SK-N-SH treated with all-trans-retinoic acid at 6 μM for 48 hours (cell line): ENCODE measurements at regions not wholly inside any gene's neighbourhood (a gene's known extent, or its start where the extent isn't known, plus 50 kb on each side); places are given as distances from the start of the nearest gene placed in this dataset.

Source experiments
- ATAC-seq: fragments of 200-7000 bp; cut with Tn5 transposase; 3 replicates; pipeline ENCODE4 v1.9.1; 2020; ENCODE audit warnings: mild to moderate bottlenecking, moderate library complexity
- ARNTL ChIP-seq: fragments of 450-650 bp; formaldehyde crosslinking; IDR thresholded peaks from 2 replicates; pipeline ENCODE4 v1.5.0; 2020; ENCODE audit warnings: low read depth, mild to moderate bottlenecking, moderate library complexity, borderline replicate concordance
- BACH2 ChIP-seq: fragments of 250-450 bp; sonication (Bioruptor Pico); IDR thresholded peaks from 2 replicates; pipeline ENCODE4 v1.9.0; 2021; ENCODE audit warnings: mild to moderate bottlenecking, borderline replicate concordance
- CREB5 ChIP-seq: fragments of 250-450 bp; sonication (Bioruptor Pico); IDR thresholded peaks from 2 replicates; pipeline ENCODE4 v1.5.1; 2020; ENCODE audit warnings: low read depth, mild to moderate bottlenecking, moderate library complexity
- CSDC2 ChIP-seq: fragments of 250-450 bp; sonication (Bioruptor Pico); IDR thresholded peaks from 2 replicates; pipeline ENCODE4 v1.5.0; 2020; ENCODE audit warnings: mild to moderate bottlenecking, moderate library complexity
- CSRNP3 ChIP-seq: fragments of 250-450 bp; sonication (Bioruptor Pico); IDR thresholded peaks from 2 replicates; pipeline ENCODE4 v1.5.1; 2021; ENCODE audit warnings: mild to moderate bottlenecking, moderate library complexity
- ESRRG ChIP-seq: fragments of 250-450 bp; sonication (Bioruptor Pico); IDR thresholded peaks from 2 replicates; pipeline ENCODE4 v1.6.1; 2021; ENCODE audit warnings: mild to moderate bottlenecking
- GLIS3 ChIP-seq: fragments of 250-450 bp; sonication (Bioruptor Pico); IDR thresholded peaks from 2 replicates; pipeline ENCODE4 v1.5.0; 2020; ENCODE audit warnings: mild to moderate bottlenecking, moderate library complexity
- ISL1 ChIP-seq: fragments of 250-450 bp; sonication (Bioruptor Pico); IDR thresholded peaks from 2 replicates; pipeline ENCODE4 v2.1.2; 2022; ENCODE audit warnings: mild to moderate bottlenecking, moderate library complexity
- OSR1 ChIP-seq: fragments of 250-450 bp; sonication (Bioruptor Pico); IDR thresholded peaks from 2 replicates; pipeline ENCODE4 v1.8.0; 2022; ENCODE audit warnings: moderate library complexity, mild to moderate bottlenecking, inconsistent platforms
- PATZ1 ChIP-seq: fragments of 250-450 bp; sonication (Bioruptor Pico); IDR thresholded peaks from 2 replicates; pipeline ENCODE4 v1.8.0; 2020; ENCODE audit warnings: mild to moderate bottlenecking, moderate library complexity, borderline replicate concordance
- POU6F1 ChIP-seq: fragments of 250-450 bp; sonication (Bioruptor Pico); IDR thresholded peaks from 2 replicates; pipeline ENCODE4 v1.8.0; 2021; ENCODE audit warnings: low read depth, mild to moderate bottlenecking, moderate library complexity, borderline replicate concordance
- PPARA ChIP-seq: fragments of 250-450 bp; sonication (Bioruptor Pico); IDR thresholded peaks from 2 replicates; pipeline ENCODE4 v1.5.0; 2020; ENCODE audit warnings: mild to moderate bottlenecking, borderline replicate concordance
- RARB ChIP-seq: fragments of 250-450 bp; sonication (Bioruptor Pico); IDR thresholded peaks from 2 replicates; pipeline ENCODE4 v1.8.0; 2021; ENCODE audit warnings: mild to moderate bottlenecking, moderate library complexity
- SNAI2 ChIP-seq: fragments of 250-450 bp; sonication (Bioruptor Pico); IDR thresholded peaks from 2 replicates; pipeline ENCODE4 v1.5.0; 2020; ENCODE audit warnings: mild to moderate bottlenecking, moderate library complexity
- TCF4 ChIP-seq: fragments of 250-450 bp; sonication (Bioruptor Pico); IDR thresholded peaks from 2 replicates; pipeline ENCODE4 v1.8.0; 2021; ENCODE audit warnings: mild to moderate bottlenecking, moderate library complexity, borderline replicate concordance
- TSHZ2 ChIP-seq: fragments of 250-450 bp; sonication (Bioruptor Pico); IDR thresholded peaks from 2 replicates; pipeline ENCODE4 v1.5.0; 2020; ENCODE audit warnings: mild to moderate bottlenecking, moderate library complexity
- ZC3H10 ChIP-seq: fragments of 250-450 bp; sonication (Bioruptor Pico); IDR thresholded peaks from 2 replicates; pipeline ENCODE4 v1.5.1; 2021; ENCODE audit warnings: mild to moderate bottlenecking, moderate library complexity
- ZFP3 ChIP-seq: fragments of 250-450 bp; sonication (Bioruptor Pico); IDR thresholded peaks from 2 replicates; pipeline ENCODE4 v1.5.0; 2020; ENCODE audit warnings: mild to moderate bottlenecking, moderate library complexity
- ZFP30 ChIP-seq: fragments of 450-650 bp; formaldehyde crosslinking; IDR thresholded peaks from 2 replicates; pipeline ENCODE4 v1.5.0; 2022; ENCODE audit warnings: mild to moderate bottlenecking, moderate library complexity
- ZNF565 ChIP-seq: fragments of 450-650 bp; formaldehyde crosslinking; conservative IDR thresholded peaks from 2 replicates; pipeline ENCODE4 v1.5.0; 2020; ENCODE audit warnings: low read depth, mild to moderate bottlenecking, moderate library complexity
- ZNF70 ChIP-seq: fragments of 450-650 bp; formaldehyde crosslinking; IDR thresholded peaks from 2 replicates; pipeline ENCODE4 v1.5.0; 2020; ENCODE audit warnings: mild to moderate bottlenecking, moderate library complexity
- ZNF8 ChIP-seq: fragments of 450-650 bp; formaldehyde crosslinking; IDR thresholded peaks from 2 replicates; pipeline ENCODE4 v1.5.0; 2020; ENCODE audit warnings: mild to moderate bottlenecking, moderate library complexity

- ATAC-seq: no peak
- TF ChIP-seq PATZ1 (CRISPR knock-in tag) (no peak), PPARA (CRISPR knock-in tag) (no peak)
- TF ChIP-seq, all 23 proteins: peak for 0
Observed at GRCh38 chr1:228980232-228980937, 245.1 kb downstream of the RHOU start.

- ATAC-seq: no peak
- TF ChIP-seq SNAI2 (no peak), GLIS3 (no peak), ARNTL (no peak)
Observed at GRCh38 chr1:228982637-228983036, 247.4 kb downstream of the RHOU start.

- no peak for ATAC-seq
- TF ChIP-seq BACH2 (CRISPR knock-in tag): no peak
- no peak for TF ChIP-seq OSR1 (CRISPR knock-in tag)
- TF ChIP-seq ESRRG (CRISPR knock-in tag): no peak
- TF ChIP-seq CREB5 (CRISPR knock-in tag): no peak
- no peak for TF ChIP-seq ISL1 (CRISPR knock-in tag)
- TF ChIP-seq ZFP3 (CRISPR knock-in tag): no peak
- no peak for TF ChIP-seq TCF4 (CRISPR knock-in tag)
- TF ChIP-seq POU6F1: no peak
- no peak for TF ChIP-seq ZFP30 (CRISPR knock-in tag)
- TF ChIP-seq CSDC2 (CRISPR knock-in tag): no peak
- TF ChIP-seq RARB (CRISPR knock-in tag): no peak
- no peak for TF ChIP-seq CSRNP3
- no peak for TF ChIP-seq ZNF565
Observed at GRCh38 chr1:228983231-228983660, 248.0 kb downstream of the RHOU start.

GRCh38 chr1:228983661-228984060 is 248.4 kb downstream of the RHOU start:
- no peak for ATAC-seq
- no peak for TF ChIP-seq ZFP30 (CRISPR knock-in tag)
- TF ChIP-seq CREB5 (CRISPR knock-in tag): no peak
- TF ChIP-seq ZFP3 (CRISPR knock-in tag): no peak
- no peak for TF ChIP-seq CSDC2 (CRISPR knock-in tag)
- no peak for TF ChIP-seq ZNF70 (CRISPR knock-in tag)
- TF ChIP-seq BACH2 (CRISPR knock-in tag): no peak
- TF ChIP-seq POU6F1: no peak
- no peak for TF ChIP-seq ZC3H10 (CRISPR knock-in tag)
- no peak for TF ChIP-seq OSR1 (CRISPR knock-in tag)
- TF ChIP-seq RARB (CRISPR knock-in tag): no peak
- TF ChIP-seq GLIS3: no peak
- TF ChIP-seq ZNF8 (CRISPR knock-in tag): no peak
- no peak for TF ChIP-seq PATZ1 (CRISPR knock-in tag)
- TF ChIP-seq ESRRG (CRISPR knock-in tag): no peak
- no peak for TF ChIP-seq ISL1 (CRISPR knock-in tag)
- TF ChIP-seq TSHZ2 (CRISPR knock-in tag): no peak
- no peak for TF ChIP-seq SNAI2
